ENCODE measurements at regions not wholly inside any gene's neighbourhood (a gene's known extent, or its start where the extent isn't known, plus 50 kb on each side); places are given as distances from the start of the nearest gene placed in this dataset.

DNA sequence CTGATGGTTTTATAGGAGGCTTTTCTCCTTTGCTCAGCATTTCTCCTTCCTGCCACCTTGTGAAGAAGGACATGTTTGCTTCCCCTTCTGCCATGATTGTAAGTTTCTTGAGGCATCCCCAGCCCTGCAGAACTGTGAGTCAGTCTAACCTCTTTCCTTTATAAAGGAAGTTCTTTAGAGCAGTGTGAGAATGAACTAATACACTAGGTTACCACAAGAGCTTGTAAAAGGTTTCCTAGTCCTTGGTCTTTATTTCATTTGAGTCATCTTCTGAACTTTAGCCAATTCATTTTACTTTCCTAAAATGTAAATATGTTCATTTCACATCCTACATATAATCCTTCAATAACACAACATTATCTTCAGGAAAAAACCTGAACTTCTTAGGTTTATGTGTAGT, 365.3 kb downstream of the HHIPL2 start:
- no peak for TF ChIP-seq TAF1 (IDR thresholded peaks at IDR 0.05; ENCODE audit: borderline replicate concordance, low read depth, low read length)
- TF ChIP-seq GABPA (IDR thresholded peaks at IDR 0.05; ENCODE audit: low read depth), result no peak
- TF ChIP-seq EZH2phosphoT487 (IDR thresholded peaks at IDR 0.05; ENCODE audit: borderline replicate concordance, low read depth), result no peak
- TF ChIP-seq, protein P1, sequence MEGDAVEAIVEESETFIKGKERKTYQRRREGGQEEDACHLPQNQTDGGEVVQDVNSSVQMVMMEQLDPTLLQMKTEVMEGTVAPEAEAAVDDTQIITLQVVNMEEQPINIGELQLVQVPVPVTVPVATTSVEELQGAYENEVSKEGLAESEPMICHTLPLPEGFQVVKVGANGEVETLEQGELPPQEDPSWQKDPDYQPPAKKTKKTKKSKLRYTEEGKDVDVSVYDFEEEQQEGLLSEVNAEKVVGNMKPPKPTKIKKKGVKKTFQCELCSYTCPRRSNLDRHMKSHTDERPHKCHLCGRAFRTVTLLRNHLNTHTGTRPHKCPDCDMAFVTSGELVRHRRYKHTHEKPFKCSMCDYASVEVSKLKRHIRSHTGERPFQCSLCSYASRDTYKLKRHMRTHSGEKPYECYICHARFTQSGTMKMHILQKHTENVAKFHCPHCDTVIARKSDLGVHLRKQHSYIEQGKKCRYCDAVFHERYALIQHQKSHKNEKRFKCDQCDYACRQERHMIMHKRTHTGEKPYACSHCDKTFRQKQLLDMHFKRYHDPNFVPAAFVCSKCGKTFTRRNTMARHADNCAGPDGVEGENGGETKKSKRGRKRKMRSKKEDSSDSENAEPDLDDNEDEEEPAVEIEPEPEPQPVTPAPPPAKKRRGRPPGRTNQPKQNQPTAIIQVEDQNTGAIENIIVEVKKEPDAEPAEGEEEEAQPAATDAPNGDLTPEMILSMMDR (IDR thresholded peaks at IDR 0.05), result no peak
- no peak for TF ChIP-seq CHD2 (IDR thresholded peaks at IDR 0.05; ENCODE audit: low read length, partially characterized antibody)
- TF ChIP-seq, protein P2, sequence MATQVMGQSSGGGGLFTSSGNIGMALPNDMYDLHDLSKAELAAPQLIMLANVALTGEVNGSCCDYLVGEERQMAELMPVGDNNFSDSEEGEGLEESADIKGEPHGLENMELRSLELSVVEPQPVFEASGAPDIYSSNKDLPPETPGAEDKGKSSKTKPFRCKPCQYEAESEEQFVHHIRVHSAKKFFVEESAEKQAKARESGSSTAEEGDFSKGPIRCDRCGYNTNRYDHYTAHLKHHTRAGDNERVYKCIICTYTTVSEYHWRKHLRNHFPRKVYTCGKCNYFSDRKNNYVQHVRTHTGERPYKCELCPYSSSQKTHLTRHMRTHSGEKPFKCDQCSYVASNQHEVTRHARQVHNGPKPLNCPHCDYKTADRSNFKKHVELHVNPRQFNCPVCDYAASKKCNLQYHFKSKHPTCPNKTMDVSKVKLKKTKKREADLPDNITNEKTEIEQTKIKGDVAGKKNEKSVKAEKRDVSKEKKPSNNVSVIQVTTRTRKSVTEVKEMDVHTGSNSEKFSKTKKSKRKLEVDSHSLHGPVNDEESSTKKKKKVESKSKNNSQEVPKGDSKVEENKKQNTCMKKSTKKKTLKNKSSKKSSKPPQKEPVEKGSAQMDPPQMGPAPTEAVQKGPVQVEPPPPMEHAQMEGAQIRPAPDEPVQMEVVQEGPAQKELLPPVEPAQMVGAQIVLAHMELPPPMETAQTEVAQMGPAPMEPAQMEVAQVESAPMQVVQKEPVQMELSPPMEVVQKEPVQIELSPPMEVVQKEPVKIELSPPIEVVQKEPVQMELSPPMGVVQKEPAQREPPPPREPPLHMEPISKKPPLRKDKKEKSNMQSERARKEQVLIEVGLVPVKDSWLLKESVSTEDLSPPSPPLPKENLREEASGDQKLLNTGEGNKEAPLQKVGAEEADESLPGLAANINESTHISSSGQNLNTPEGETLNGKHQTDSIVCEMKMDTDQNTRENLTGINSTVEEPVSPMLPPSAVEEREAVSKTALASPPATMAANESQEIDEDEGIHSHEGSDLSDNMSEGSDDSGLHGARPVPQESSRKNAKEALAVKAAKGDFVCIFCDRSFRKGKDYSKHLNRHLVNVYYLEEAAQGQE (IDR thresholded peaks at IDR 0.05; ENCODE audit: low read depth, low read length), result no peak
- TF ChIP-seq, protein P3, sequence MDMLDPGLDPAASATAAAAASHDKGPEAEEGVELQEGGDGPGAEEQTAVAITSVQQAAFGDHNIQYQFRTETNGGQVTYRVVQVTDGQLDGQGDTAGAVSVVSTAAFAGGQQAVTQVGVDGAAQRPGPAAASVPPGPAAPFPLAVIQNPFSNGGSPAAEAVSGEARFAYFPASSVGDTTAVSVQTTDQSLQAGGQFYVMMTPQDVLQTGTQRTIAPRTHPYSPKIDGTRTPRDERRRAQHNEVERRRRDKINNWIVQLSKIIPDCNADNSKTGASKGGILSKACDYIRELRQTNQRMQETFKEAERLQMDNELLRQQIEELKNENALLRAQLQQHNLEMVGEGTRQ (IDR thresholded peaks at IDR 0.05; ENCODE audit: borderline replicate concordance, low read depth, low read length), result no peak
- no peak for TF ChIP-seq SIN3A (IDR thresholded peaks at IDR 0.05; ENCODE audit: borderline replicate concordance, low read depth, low read length)
